ENCODE measurements at regions not wholly inside any gene's neighbourhood (a gene's known extent, or its start where the extent isn't known, plus 50 kb on each side); places are given as distances from the start of the nearest gene placed in this dataset.

GRCh38 chr15:77540312-77541060, 92.2 kb downstream of the LINGO1 start:
- no peak for DNase-seq

DNA sequence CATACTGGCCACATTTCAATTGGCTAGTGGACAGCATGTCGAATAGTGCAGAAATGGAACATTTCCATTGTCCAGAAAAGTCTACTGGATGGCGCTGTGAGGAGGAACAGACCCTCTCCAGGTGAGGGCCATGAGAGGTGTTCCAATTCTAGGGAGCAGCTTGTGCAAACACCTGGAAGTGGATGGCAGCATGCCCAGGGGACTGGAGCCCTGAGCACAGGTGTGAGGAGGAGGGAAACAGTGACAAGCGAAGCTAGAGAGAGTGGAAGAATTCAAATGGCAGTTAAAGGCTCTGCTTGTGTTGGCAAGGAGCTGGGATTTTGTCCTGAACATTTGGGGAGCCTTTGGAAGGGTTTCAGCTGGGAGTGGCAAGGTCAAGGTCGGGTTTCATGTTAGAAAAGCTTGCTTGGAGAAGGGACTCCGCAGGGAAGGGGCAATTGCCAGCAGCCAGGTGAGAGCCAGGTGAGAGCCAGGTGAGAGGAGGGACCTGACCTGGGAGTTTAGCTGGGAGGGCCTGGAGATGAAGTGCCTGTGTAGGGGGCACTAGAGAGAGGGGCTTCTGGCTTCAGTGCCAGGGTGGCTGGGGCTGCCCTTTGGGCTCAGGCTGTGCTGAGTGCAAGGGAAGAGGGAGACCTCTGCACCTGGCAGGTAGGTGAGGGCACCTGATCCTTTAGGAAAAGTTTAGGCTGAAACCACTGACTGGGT, 93.8 kb downstream of the LINGO1 start:
- peak; percentile 67 for DNase-seq

GRCh38 chr15:77538027-77538451, 94.7 kb downstream of the LINGO1 start:
- no peak for DNase-seq

GRCh38 chr15:77537006-77537405, 95.7 kb downstream of the LINGO1 start:
- DNase-seq: no peak

GRCh38 chr15:77535845-77536244, 96.9 kb downstream of the LINGO1 start:
- no peak for DNase-seq

Data from DMS79 treated with DMSO at 0.1 percent for 48 hours (cell line).